ENCODE measurements at regions not wholly inside any gene's neighbourhood (a gene's known extent, or its start where the extent isn't known, plus 50 kb on each side); places are given as distances from the start of the nearest gene placed in this dataset.

- Histone ChIP-seq H3K27ac (no peak overlapping the region), H3K9me3 (no peaks in the 10 kb centered on the region; the same call in 1 of the 3 replicates), H3K4me3 (no peak overlapping the region), H3K4me1 (no peaks in the 10 kb centered on the region), H3K4me2 (no peak overlapping the region)
- TF ChIP-seq FOSL2 (IDR thresholded peaks at IDR 0.05) (no peak), FOSL2 (CRISPR knock-in tag; IDR thresholded peaks at IDR 0.05) (no peak), HEYL (CRISPR knock-in tag; IDR thresholded peaks at IDR 0.05) (no peak), NFE2L2 (conservative IDR thresholded peaks at IDR 0.05; ENCODE audit: low read length) (no peak), EHF (CRISPR knock-in tag; IDR thresholded peaks at IDR 0.05) (no peak), HDAC2 (IDR thresholded peaks at IDR 0.05) (no peak), EP300 (IDR thresholded peaks at IDR 0.05) (no peak), ZSCAN20 (CRISPR knock-in tag; IDR thresholded peaks at IDR 0.05) (no peak), RNF2 (IDR thresholded peaks at IDR 0.05; ENCODE audit: borderline replicate concordance, low read depth) (no peak), HES2 (IDR thresholded peaks at IDR 0.05) (no peak), ZNF302 (CRISPR knock-in tag; IDR thresholded peaks at IDR 0.05) (no peak), CEBPB (IDR thresholded peaks at IDR 0.05) (no peak), REST (IDR thresholded peaks at IDR 0.05) (no peak), BCL3 (IDR thresholded peaks at IDR 0.05) (no peak), RFX5 (IDR thresholded peaks at IDR 0.05) (no peak)
- ChIA-PET POLR2A (no interaction called here), CTCF (no interaction called here)
- WGBS (ENCODE audit: missing lambda C conversion rate), result 3% methylated on average over 5 of the region's 5 CpGs
- ATAC-seq (no peak), DNase-seq (ENCODE audit: low read depth in 1 of 2, low spot score in 1 of 2) (no peak), FAIRE-seq (no peak)
These were observed 502.2 kb upstream of the SOX11 start for GRCh38 chr2:5190023-5190422.

- no peak for ATAC-seq
- Histone ChIP-seq H3K9me3 (peaks cover 5% of the 10 kb centered on the region; the same call in 2 of the 3 replicates), H3K27ac (no peak overlapping the region), H3K4me1 (no peaks in the 10 kb centered on the region), H3K4me2 (no peak overlapping the region), H3K4me3 (no peak overlapping the region)
- CTCF ChIA-PET, result no interaction called here
- FAIRE-seq, result no peak
- TF ChIP-seq BHLHE40 (IDR thresholded peaks at IDR 0.05; ENCODE audit: low read depth, low read length) (no peak), HOXB5 (CRISPR knock-in tag; IDR thresholded peaks at IDR 0.05) (no peak), JUNB (IDR thresholded peaks at IDR 0.05) (no peak), KDM1A (IDR thresholded peaks at IDR 0.05; ENCODE audit: low read depth) (no peak), MAX (IDR thresholded peaks at IDR 0.05) (no peak), HDAC2 (IDR thresholded peaks at IDR 0.05) (no peak), RAD21 (conservative IDR thresholded peaks at IDR 0.05 in 1 of 2, IDR thresholded peaks at IDR 0.05 in 1 of 2) (no peak), CEBPB (IDR thresholded peaks at IDR 0.05) (no peak), CHD2 (IDR thresholded peaks at IDR 0.05; ENCODE audit: low read length, partially characterized antibody) (no peak), PBX3 (IDR thresholded peaks at IDR 0.05) (no peak), NFE2L2 (conservative IDR thresholded peaks at IDR 0.05; ENCODE audit: low read length) (no peak), FOSB (CRISPR knock-in tag; IDR thresholded peaks at IDR 0.05) (no peak), CHD4 (IDR thresholded peaks at IDR 0.05; ENCODE audit: borderline replicate concordance) (no peak), ZFP36 (IDR thresholded peaks at IDR 0.05; ENCODE audit: borderline replicate concordance, partially characterized antibody) (no peak), USF2 (IDR thresholded peaks at IDR 0.05) (no peak), FOSL2 (IDR thresholded peaks at IDR 0.05) (no peak), FOSL2 (CRISPR knock-in tag; IDR thresholded peaks at IDR 0.05) (no peak), ZC3H11A (IDR thresholded peaks at IDR 0.05) (no peak), RCOR1 (IDR thresholded peaks at IDR 0.05; ENCODE audit: low read depth, low read length) (no peak)
- POLR2A ChIA-PET, result no interaction called here
- no peak for DNase-seq (ENCODE audit: low read depth in 1 of 2, low spot score in 1 of 2)
- WGBS (ENCODE audit: missing lambda C conversion rate), result 10% methylated on average over 1 of the region's 1 CpG
These were observed 496.5 kb upstream of the SOX11 start for GRCh38 chr2:5195636-5196035.
